H9 (cell line): ENCODE measurements at regions not wholly inside any gene's neighbourhood (a gene's known extent, or its start where the extent isn't known, plus 50 kb on each side); places are given as distances from the start of the nearest gene placed in this dataset.

ENCODE experiments used
- DNase-seq: peaks from one replicate; pipeline ENCODE4 v3.0.0-alpha.2; 2017
- H2AFZ ChIP-seq: one replicate; pipeline ENCODE4 v1.6.1; 2013; ENCODE audit warnings: mild to moderate bottlenecking, low read length, control low read depth, moderate library complexity
- H2AK5ac ChIP-seq: 2 replicates; pipeline ENCODE4 v1.6.1; 2013; ENCODE audit warnings: low read length, control low read depth, mixed read lengths; ENCODE audit not compliant: insufficient read length
- H2BK120ac ChIP-seq: one replicate; pipeline ENCODE4 v1.6.1; 2013; ENCODE audit warnings: low read depth, mild to moderate bottlenecking, low read length, control low read depth, inconsistent platforms; ENCODE audit not compliant: poor library complexity, severe bottlenecking
- H2BK12ac ChIP-seq: 2 replicates; pipeline ENCODE4 v1.6.1; 2013; ENCODE audit warnings: low read length, control low read depth, mixed read lengths, low read depth; ENCODE audit not compliant: insufficient read length
- H2BK15ac ChIP-seq: 2 replicates; pipeline ENCODE4 v1.6.1; 2013; ENCODE audit warnings: low read depth, low read length, control low read depth
- H2BK20ac ChIP-seq: one replicate; pipeline ENCODE4 v1.6.1; 2013; ENCODE audit warnings: low read depth, mild to moderate bottlenecking, low read length, control low read depth, inconsistent platforms; ENCODE audit not compliant: poor library complexity, severe bottlenecking
- H2BK5ac ChIP-seq: 2 replicates; pipeline ENCODE4 v1.6.1; 2013; ENCODE audit warnings: low read length, control low read depth, mixed read lengths; ENCODE audit not compliant: insufficient read length
- H3K14ac ChIP-seq: 2 replicates; pipeline ENCODE4 v1.6.1; 2013; ENCODE audit warnings: low read length, control low read depth; ENCODE audit not compliant: insufficient read depth
- H3K18ac ChIP-seq: 2 replicates; pipeline ENCODE4 v1.6.1; 2013; ENCODE audit warnings: low read depth, mild to moderate bottlenecking, mixed read lengths, low read length, control low read depth; ENCODE audit not compliant: insufficient read length
- H3K23ac ChIP-seq: 2 replicates; pipeline ENCODE4 v1.6.1; 2013; ENCODE audit warnings: low read length, control low read depth, mixed read lengths, low read depth; ENCODE audit not compliant: insufficient read length
- H3K23me2 ChIP-seq: 2 replicates; pipeline ENCODE4 v1.6.1; 2013; ENCODE audit warnings: low read depth, mild to moderate bottlenecking, mixed read lengths, low read length, control low read depth; ENCODE audit not compliant: insufficient read length, poor library complexity, severe bottlenecking
- H3K27ac ChIP-seq: 2 replicates; pipeline ENCODE4 v1.5.1; 2013; ENCODE audit warnings: low read length, control low read depth, mixed read lengths, low read depth; ENCODE audit not compliant: insufficient read length
- H3K27me3 ChIP-seq: 2 replicates; pipeline ENCODE4 v1.6.1; 2013; ENCODE audit warnings: low read length, control low read depth, inconsistent platforms; ENCODE audit not compliant: insufficient read depth
- H3K4ac ChIP-seq: 2 replicates; pipeline ENCODE4 v1.6.1; 2013; ENCODE audit warnings: low read depth, mild to moderate bottlenecking, control low read depth, inconsistent platforms, low read length, moderate library complexity
- H3K4me1 ChIP-seq: 2 replicates; pipeline ENCODE4 v1.6.1; 2013; ENCODE audit warnings: low read length, control low read depth, inconsistent platforms; ENCODE audit not compliant: insufficient read depth
- H3K4me2 ChIP-seq: 2 replicates; pipeline ENCODE4 v1.6.1; 2013; ENCODE audit warnings: low read length, control low read depth, mixed read lengths; ENCODE audit not compliant: insufficient read length, insufficient read depth
- H3K56ac ChIP-seq: 2 replicates; pipeline ENCODE4 v1.6.1; 2013; ENCODE audit warnings: low read depth, mild to moderate bottlenecking, mixed read lengths, low read length, control low read depth; ENCODE audit not compliant: insufficient read length
- H3K79me1 ChIP-seq: 2 replicates; pipeline ENCODE4 v1.6.1; 2013; ENCODE audit warnings: low read depth, mild to moderate bottlenecking, moderate library complexity, low read length, control low read depth, inconsistent platforms; ENCODE audit not compliant: insufficient read depth, poor library complexity, severe bottlenecking
- H3K79me2 ChIP-seq: 2 replicates; pipeline ENCODE4 v1.6.1; 2013; ENCODE audit warnings: low read length, control low read depth, inconsistent platforms; ENCODE audit not compliant: insufficient read depth
- H3K9ac ChIP-seq: 2 replicates; pipeline ENCODE4 v1.6.1; 2013; ENCODE audit warnings: low read length, control low read depth, mixed read lengths; ENCODE audit not compliant: insufficient read length; ENCODE audit errors: extremely low read depth
- H3K9me3 ChIP-seq: one replicate; pipeline ENCODE4 v1.6.1; 2013; ENCODE audit warnings: low read depth, low read length, inconsistent platforms; ENCODE audit not compliant: control insufficient read depth
- H3T11ph ChIP-seq: one replicate; pipeline ENCODE4 v1.6.1; 2013; ENCODE audit warnings: mild to moderate bottlenecking, low read length, control low read depth, inconsistent platforms
- H4K20me1 ChIP-seq: one replicate; pipeline ENCODE4 v1.6.1; 2013; ENCODE audit not compliant: control insufficient read depth, insufficient read length, insufficient read depth
- H4K5ac ChIP-seq: 2 replicates; pipeline ENCODE4 v1.6.1; 2013; ENCODE audit warnings: low read depth, mild to moderate bottlenecking, mixed read lengths, low read length, control low read depth; ENCODE audit not compliant: insufficient read length
- H4K8ac ChIP-seq: replicated peaks from 2 replicates; pipeline ENCODE4 v1.6.1; 2013; ENCODE audit warnings: low read length, control low read depth, mixed read lengths, low read depth; ENCODE audit not compliant: insufficient read length
- H4K91ac ChIP-seq: 2 replicates; pipeline ENCODE4 v1.6.1; 2013; ENCODE audit warnings: low read depth, mild to moderate bottlenecking, moderate library complexity, mixed read lengths, low read length, control low read depth; ENCODE audit not compliant: insufficient read length
- H3K27ac Mint-ChIP-seq, 3 experiments: 2 replicates in 2 of 3; 3 replicates in 1 of 3; pipeline ENCODE4 v1.8.0; 2020 to 2021; ENCODE audit warnings: mixed read lengths in 3 of 3, mild to moderate bottlenecking in 1 of 3, moderate library complexity in 1 of 3
- H3K27me3 Mint-ChIP-seq: 2 replicates; pipeline ENCODE4 v1.8.0; 2021; ENCODE audit warnings: low read depth, mild to moderate bottlenecking, moderate library complexity, mixed read lengths
- H3K36me3 Mint-ChIP-seq, 3 experiments: 2 replicates in 2 of 3; 3 replicates in 1 of 3; pipeline ENCODE4 v1.8.0; 2020 to 2021; ENCODE audit warnings: low read depth in 3 of 3, mixed read lengths in 3 of 3; ENCODE audit not compliant: insufficient read depth in 1 of 3
- H3K4me1 Mint-ChIP-seq, 2 experiments: 2 replicates each; pipeline ENCODE4 v1.8.0; 2020; ENCODE audit warnings: mixed read lengths in 2 of 2
- H3K4me3 Mint-ChIP-seq, 2 experiments: 2 replicates in 1 of 2; 3 replicates in 1 of 2; pipeline ENCODE4 v1.8.0; 2020 to 2021; ENCODE audit warnings: mild to moderate bottlenecking in 2 of 2, mixed read lengths in 2 of 2, moderate library complexity in 1 of 2
- H3K9me3 Mint-ChIP-seq, 2 experiments: 2 replicates in 1 of 2; 3 replicates in 1 of 2; pipeline ENCODE4 v1.8.0; 2020; ENCODE audit warnings: mild to moderate bottlenecking in 2 of 2, mixed read lengths in 2 of 2, moderate library complexity in 1 of 2
- CTCF ChIP-seq: fragments of 200-600 bp; sonication (generic); conservative IDR thresholded peaks from 3 replicates; pipeline ENCODE4 v1.8.0; 2021; ENCODE audit warnings: antibody characterized with exemption, mild to moderate bottlenecking
- WGBS: extraction: QIAGEN DNeasy Blood & Tissue Kit; methylation state at CpG from one replicate; pipeline ENCODE4 v1.1.7; 2013; ENCODE audit warnings: missing lambda C conversion rate, low lambda C conversion rate, mixed read lengths; ENCODE audit not compliant: insufficient read length; ENCODE audit errors: extremely low coverage; 5-methylcytosine and 5-hydroxymethylcytosine counted together

- no peak overlapping the region for H2BK120ac ChIP-seq
- DNase-seq, result no peak
These were observed 256.7 kb upstream of the GNAI1 start for GRCh38 chr7:79877874-79878465.

More at GRCh38 chr7:79877874-79878465, 256.7 kb upstream of the GNAI1 start:
- WGBS, result no CpG with 5 or more reads among the region's 3 CpGs
- H3K4ac ChIP-seq, result no peak overlapping the region
- H2BK20ac ChIP-seq, result no peak overlapping the region
- no peak overlapping the region for H3K56ac ChIP-seq
- H3K18ac ChIP-seq, result no peak overlapping the region
- no peak overlapping the region for H2AFZ ChIP-seq
- TF ChIP-seq CTCF, result no peak
- Mint-ChIP-seq H3K27ac (no peak overlapping the region), H3K4me1 (no peaks in the 10 kb centered on the region), H3K9me3 (no peaks in the 10 kb centered on the region), H3K4me3 (no peak overlapping the region), H3K36me3 (no peaks in the 10 kb centered on the region), H3K27me3 (no peaks in the 10 kb centered on the region)
- no peaks in the 10 kb centered on the region for H3K23me2 ChIP-seq
- no peak overlapping the region for H2BK15ac ChIP-seq
- H4K8ac ChIP-seq, result no peak overlapping the region
- H3K9me3 ChIP-seq, result no peaks in the 10 kb centered on the region
- H3K4me2 ChIP-seq, result no peak overlapping the region
- H3K79me2 ChIP-seq, result no peaks in the 10 kb centered on the region
- no peaks in the 10 kb centered on the region for H3K79me1 ChIP-seq
- no peak overlapping the region for H2BK5ac ChIP-seq
- H4K91ac ChIP-seq, result no peak overlapping the region
- no peak overlapping the region for H3K27ac ChIP-seq
- no peaks in the 10 kb centered on the region for H4K20me1 ChIP-seq
- H4K5ac ChIP-seq, result no peak overlapping the region
- H3K14ac ChIP-seq, result no peak overlapping the region
- H2BK12ac ChIP-seq, result no peak overlapping the region
- no peak overlapping the region for H2AK5ac ChIP-seq
- H3K9ac ChIP-seq, result no peak overlapping the region
- H3T11ph ChIP-seq, result no peak overlapping the region
- no peaks in the 10 kb centered on the region for H3K27me3 ChIP-seq
- no peak overlapping the region for H3K23ac ChIP-seq
- no peaks in the 10 kb centered on the region for H3K4me1 ChIP-seq
